ENCODE measurements at regions not wholly inside any gene's neighbourhood (a gene's known extent, or its start where the extent isn't known, plus 50 kb on each side); places are given as distances from the start of the nearest gene placed in this dataset.

GRCh38 chr6:112934433-112935327, 587.5 kb downstream of the RFPL4B start:
- no peak for TF ChIP-seq CTCF (IDR thresholded peaks at IDR 0.05; ENCODE audit: low read depth, low read length, missing input control)
- no peak for TF ChIP-seq EGR1 (IDR thresholded peaks at IDR 0.05; ENCODE audit: low read depth in 2 of 2)
- TF ChIP-seq, protein P1, sequence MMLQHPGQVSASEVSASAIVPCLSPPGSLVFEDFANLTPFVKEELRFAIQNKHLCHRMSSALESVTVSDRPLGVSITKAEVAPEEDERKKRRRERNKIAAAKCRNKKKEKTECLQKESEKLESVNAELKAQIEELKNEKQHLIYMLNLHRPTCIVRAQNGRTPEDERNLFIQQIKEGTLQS (IDR thresholded peaks at IDR 0.05): no peak
- no peak for TF ChIP-seq YY1 (IDR thresholded peaks at IDR 0.05)
- no peak for TF ChIP-seq REST (IDR thresholded peaks at IDR 0.05)
- TF ChIP-seq, protein P2, sequence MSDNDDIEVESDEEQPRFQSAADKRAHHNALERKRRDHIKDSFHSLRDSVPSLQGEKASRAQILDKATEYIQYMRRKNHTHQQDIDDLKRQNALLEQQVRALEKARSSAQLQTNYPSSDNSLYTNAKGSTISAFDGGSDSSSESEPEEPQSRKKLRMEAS (IDR thresholded peaks at IDR 0.05): no peak
- TF ChIP-seq HNF4A (conservative IDR thresholded peaks at IDR 0.05): no peak
- no peak for TF ChIP-seq GABPA (IDR thresholded peaks at IDR 0.05 in 1 of 2, conservative IDR thresholded peaks at IDR 0.05 in 1 of 2)
- no peak for TF ChIP-seq SP1 (IDR thresholded peaks at IDR 0.05)
